Mesenchymal stem cell (in vitro differentiated cells and primary cell): ENCODE measurements at regions not wholly inside any gene's neighbourhood (a gene's known extent, or its start where the extent isn't known, plus 50 kb on each side); places are given as distances from the start of the nearest gene placed in this dataset.
A peak's percentile ranks its signal among the peaks of the same experiment; 100 is the strongest.

Source experiments
- DNase-seq: peaks from one replicate; pipeline ENCODE4 v3.0.0-alpha.2; 2013
- H2AFZ ChIP-seq: one replicate; pipeline ENCODE4 v1.6.1; 2013; ENCODE audit warnings: low read depth, mild to moderate bottlenecking, control low read depth, inconsistent platforms, low read length, moderate library complexity
- H2AK5ac ChIP-seq: 2 replicates; pipeline ENCODE4 v1.6.1; 2013; ENCODE audit warnings: low read length, moderate library complexity, mild to moderate bottlenecking, inconsistent platforms; ENCODE audit not compliant: severe bottlenecking
- H2BK120ac ChIP-seq: one replicate; pipeline ENCODE4 v1.6.1; 2013; ENCODE audit warnings: low read depth, mild to moderate bottlenecking, inconsistent platforms, low read length, moderate library complexity
- H2BK12ac ChIP-seq, 2 experiments: one replicate each; pipeline ENCODE4 v1.6.1; 2013; ENCODE audit warnings: inconsistent platforms in 2 of 2, low read length in 2 of 2, mild to moderate bottlenecking in 2 of 2, moderate library complexity in 2 of 2, control low read depth in 1 of 2
- H2BK15ac ChIP-seq: one replicate; pipeline ENCODE4 v1.6.1; 2013; ENCODE audit warnings: mild to moderate bottlenecking, low read depth, inconsistent platforms; ENCODE audit not compliant: poor library complexity, severe bottlenecking
- H2BK5ac ChIP-seq: 2 replicates; pipeline ENCODE4 v1.6.1; 2013; ENCODE audit warnings: low read depth, mild to moderate bottlenecking, low read length, control low read depth, inconsistent platforms; ENCODE audit not compliant: poor library complexity, severe bottlenecking
- H3K14ac ChIP-seq, 2 experiments: one replicate each; pipeline ENCODE4 v1.6.1; 2013; ENCODE audit warnings: inconsistent platforms in 2 of 2, low read length in 2 of 2, control low read depth in 1 of 2, mild to moderate bottlenecking in 1 of 2, moderate library complexity in 1 of 2
- H3K18ac ChIP-seq, 2 experiments: one replicate each; pipeline ENCODE4 v1.6.1; 2013; ENCODE audit warnings: inconsistent platforms in 2 of 2, low read length in 2 of 2, control low read depth in 1 of 2, low read depth in 1 of 2, mild to moderate bottlenecking in 1 of 2
- H3K23ac ChIP-seq, 2 experiments: one replicate each; pipeline ENCODE4 v1.6.1; 2013; ENCODE audit warnings: inconsistent platforms in 2 of 2, low read length in 2 of 2, mild to moderate bottlenecking in 2 of 2, moderate library complexity in 2 of 2, control low read depth in 1 of 2
- H3K27ac ChIP-seq: 2 replicates; pipeline ENCODE4 v1.5.1; 2013; ENCODE audit warnings: mild to moderate bottlenecking, moderate library complexity, low read length, control low read depth, inconsistent platforms; ENCODE audit not compliant: poor library complexity, severe bottlenecking
- H3K27me3 ChIP-seq, 2 experiments: 2 replicates each; pipeline versions ENCODE4 v1.6.1 to v1.7.0; 2013; ENCODE audit warnings: low read length in 2 of 2, mild to moderate bottlenecking in 2 of 2, moderate library complexity in 2 of 2, control low read depth in 1 of 2, inconsistent platforms in 1 of 2; ENCODE audit not compliant: control insufficient read depth in 1 of 2, insufficient read depth in 1 of 2
- H3K36me3 ChIP-seq, 2 experiments: 2 replicates each; pipeline versions ENCODE4 v1.6.1 to v1.7.0; 2013; ENCODE audit warnings: low read length in 2 of 2, control low read depth in 1 of 2, inconsistent platforms in 1 of 2, low read depth in 1 of 2, mild to moderate bottlenecking in 1 of 2; ENCODE audit not compliant: insufficient read depth in 2 of 2, control insufficient read depth in 1 of 2
- H3K4ac ChIP-seq, 2 experiments: one replicate each; pipeline ENCODE4 v1.6.1; 2013; ENCODE audit warnings: inconsistent platforms in 2 of 2, low read length in 2 of 2, mild to moderate bottlenecking in 2 of 2, moderate library complexity in 2 of 2, control low read depth in 1 of 2, low read depth in 1 of 2
- H3K4me1 ChIP-seq: 2 replicates; pipeline ENCODE4 v1.6.1; 2013; ENCODE audit warnings: low read depth, low read length, control low read depth; ENCODE audit not compliant: control insufficient read depth, insufficient read depth
- H3K4me2 ChIP-seq: 2 replicates; pipeline ENCODE4 v1.6.1; 2013; ENCODE audit warnings: low read length, mild to moderate bottlenecking, inconsistent platforms; ENCODE audit not compliant: poor library complexity, severe bottlenecking
- H3K4me3 ChIP-seq, 2 experiments: 2 replicates each; pipeline versions ENCODE4 v1.5.1 to v1.7.0; 2013; ENCODE audit warnings: low read length in 2 of 2, mild to moderate bottlenecking in 2 of 2, control low read depth in 1 of 2, low read depth in 1 of 2; ENCODE audit not compliant: insufficient read depth in 1 of 2
- H3K79me1 ChIP-seq: replicated peaks from 2 replicates; pipeline ENCODE4 v1.6.1; 2013; ENCODE audit warnings: mild to moderate bottlenecking, control low read depth, low read length, inconsistent platforms; ENCODE audit not compliant: poor library complexity, severe bottlenecking
- H3K9ac ChIP-seq: 2 replicates; pipeline ENCODE4 v1.7.0; 2013; ENCODE audit warnings: mild to moderate bottlenecking, low read length, moderate library complexity
- H3K9me3 ChIP-seq: 2 replicates; pipeline ENCODE4 v1.7.0; 2013; ENCODE audit warnings: mild to moderate bottlenecking, low read length; ENCODE audit not compliant: control insufficient read depth
- H4K8ac ChIP-seq: one replicate; pipeline ENCODE4 v1.6.1; 2013; ENCODE audit warnings: inconsistent platforms, mild to moderate bottlenecking, low read length, moderate library complexity
- H4K91ac ChIP-seq: one replicate; pipeline ENCODE4 v1.6.1; 2013; ENCODE audit warnings: mild to moderate bottlenecking, low read length, inconsistent platforms
- WGBS: methylation state at CpG from one replicate; pipeline ENCODE4 v1.1.7; 2013; ENCODE audit warnings: mixed read lengths; 5-methylcytosine and 5-hydroxymethylcytosine counted together

GRCh38 chr10:61835946-61836887 is 65.3 kb upstream of the ARID5B start:
- H2BK12ac ChIP-seq: no peak overlapping the region
- no peak overlapping the region for H3K4ac ChIP-seq
- peak overlapping the region in 1 of 2 experiments; percentile 61 for H3K4me3 ChIP-seq
- no peak overlapping the region for H2BK5ac ChIP-seq
- H4K8ac ChIP-seq: no peak overlapping the region
- no peak overlapping the region for H2BK120ac ChIP-seq
- peak overlapping the region; percentile 86 for H3K9ac ChIP-seq
- WGBS: 58% methylated on average over 2 of the region's 6 CpGs
- H3K4me2 ChIP-seq: no peak overlapping the region
- H3K4me1 ChIP-seq: peaks cover 3% of the 10 kb centered on the region
- no peak overlapping the region for H3K14ac ChIP-seq
- H3K9me3 ChIP-seq: no peaks in the 10 kb centered on the region
- H2BK15ac ChIP-seq: no peak overlapping the region
- H2AFZ ChIP-seq: no peak overlapping the region
- no peak overlapping the region for H2AK5ac ChIP-seq
- no peak overlapping the region for H3K23ac ChIP-seq
- no peaks in the 10 kb centered on the region for H3K36me3 ChIP-seq
- no peak overlapping the region for H3K18ac ChIP-seq
- H4K91ac ChIP-seq: no peak overlapping the region
- H3K79me1 ChIP-seq: no peaks in the 10 kb centered on the region
- peak; percentile 65 for DNase-seq
- peak overlapping the region; percentile 67 for H3K27ac ChIP-seq
- H3K27me3 ChIP-seq: no peaks in the 10 kb centered on the region

GRCh38 chr10:61836888-61837754 is 64.4 kb upstream of the ARID5B start:
- no peak overlapping the region for H4K8ac ChIP-seq
- H3K4me3 ChIP-seq: no peak overlapping the region
- DNase-seq: peak; percentile 54
- peak overlapping the region; percentile 55 for H2BK120ac ChIP-seq
- H3K36me3 ChIP-seq: no peaks in the 10 kb centered on the region
- H2AK5ac ChIP-seq: no peak overlapping the region
- H3K79me1 ChIP-seq: no peaks in the 10 kb centered on the region
- peak overlapping the region; percentile 39 for H2BK5ac ChIP-seq
- peaks cover 3% of the 10 kb centered on the region for H3K4me1 ChIP-seq
- H3K9me3 ChIP-seq: no peaks in the 10 kb centered on the region
- H3K4me2 ChIP-seq: peak overlapping the region; percentile 73
- H2BK12ac ChIP-seq: no peak overlapping the region
- no peak overlapping the region for H3K23ac ChIP-seq
- peak overlapping the region; percentile 94 for H3K27ac ChIP-seq
- H2BK15ac ChIP-seq: no peak overlapping the region
- no peak overlapping the region for H4K91ac ChIP-seq
- no peak overlapping the region for H3K14ac ChIP-seq
- no peak overlapping the region for H2AFZ ChIP-seq
- no peaks in the 10 kb centered on the region for H3K27me3 ChIP-seq
- no CpG with 5 or more reads among the region's 4 CpGs for WGBS
- H3K4ac ChIP-seq: no peak overlapping the region
- peak overlapping the region; percentile 86 for H3K9ac ChIP-seq
- H3K18ac ChIP-seq: no peak overlapping the region

GRCh38 chr10:61837755-61838171 is 63.7 kb upstream of the ARID5B start:
- Histone ChIP-seq H3K9ac (peak overlapping the region; percentile 86), H2AK5ac (no peak overlapping the region), H4K8ac (no peak overlapping the region), H3K9me3 (no peaks in the 10 kb centered on the region), H3K18ac (no peak overlapping the region), H3K4me2 (peak overlapping the region; percentile 73), H3K79me1 (no peaks in the 10 kb centered on the region), H3K27ac (peak overlapping the region; percentile 94), H3K14ac (no peak overlapping the region), H2BK120ac (peak overlapping the region; percentile 55), H2AFZ (no peak overlapping the region), H2BK12ac (no peak overlapping the region), H3K4me3 (peak overlapping the region in 1 of 2 experiments; percentile 8), H3K36me3 (no peaks in the 10 kb centered on the region), H2BK5ac (peak overlapping the region; percentile 39), H3K4ac (no peak overlapping the region), H3K4me1 (peaks cover 6% of the 10 kb centered on the region), H3K23ac (no peak overlapping the region), H3K27me3 (no peaks in the 10 kb centered on the region), H2BK15ac (no peak overlapping the region), H4K91ac (no peak overlapping the region)
- peak; percentile 26 for DNase-seq
- no CpG with 5 or more reads among the region's 6 CpGs for WGBS

GRCh38 chr10:61839916-61840315 is 61.6 kb upstream of the ARID5B start:
- Histone ChIP-seq H2BK15ac (no peak overlapping the region), H3K9ac (no peak overlapping the region), H3K14ac (no peak overlapping the region), H3K4me3 (no peak overlapping the region), H3K4ac (no peak overlapping the region), H2BK120ac (no peak overlapping the region), H3K79me1 (no peaks in the 10 kb centered on the region), H4K8ac (no peak overlapping the region), H3K27ac (no peak overlapping the region), H3K27me3 (no peaks in the 10 kb centered on the region), H3K9me3 (no peaks in the 10 kb centered on the region), H2AFZ (no peak overlapping the region), H3K23ac (no peak overlapping the region), H2AK5ac (no peak overlapping the region), H3K36me3 (no peaks in the 10 kb centered on the region), H4K91ac (no peak overlapping the region), H3K18ac (no peak overlapping the region), H2BK12ac (no peak overlapping the region), H3K4me1 (peaks cover 6% of the 10 kb centered on the region), H2BK5ac (no peak overlapping the region), H3K4me2 (no peak overlapping the region)
- WGBS: 100% methylated on average over 1 of the region's 3 CpGs
- DNase-seq: no peak
